GM21529 (cell line): ENCODE measurements at regions not wholly inside any gene's neighbourhood (a gene's known extent, or its start where the extent isn't known, plus 50 kb on each side); places are given as distances from the start of the nearest gene placed in this dataset.

Experiments
- ATAC-seq: cut with Tn5 transposase; IDR thresholded peaks from one replicate; pipeline ENCODE4 v1.9.1; 2021; ENCODE audit not compliant: unreplicated experiment

GRCh38 chr17:74149597-74150427 lies 53.7 kb upstream of the RPL38 start:
- no peak for ATAC-seq

DNA sequence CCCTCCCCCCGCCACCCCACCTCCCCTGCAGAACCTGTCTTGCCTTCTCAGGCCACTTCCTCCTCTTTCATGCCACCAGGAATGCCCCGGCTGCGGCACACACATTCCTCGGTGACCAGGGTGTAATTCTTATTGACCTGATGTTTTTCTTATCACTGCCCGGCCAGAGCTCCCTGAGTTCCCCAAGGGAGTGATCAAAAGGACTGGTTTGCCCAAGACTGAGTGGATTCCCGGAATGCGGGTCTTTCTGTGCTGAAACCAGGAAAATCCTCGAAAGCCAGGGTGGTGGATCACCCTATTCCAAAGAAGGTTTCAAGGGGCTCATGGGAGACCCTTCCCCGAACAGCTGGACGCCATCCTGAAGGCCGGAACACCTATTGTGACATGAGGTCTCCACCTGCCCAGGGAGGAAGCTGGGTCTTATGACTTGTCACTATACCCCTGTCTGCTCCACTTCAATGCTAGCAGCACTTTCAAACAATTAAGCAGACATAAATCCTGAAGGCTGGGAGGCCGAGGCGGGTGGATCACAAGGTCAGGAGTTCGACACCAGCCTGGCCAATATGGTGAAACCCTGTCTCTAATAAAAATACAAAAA lies 53.0 kb upstream of the RPL38 start:
- ATAC-seq: no peak

- no peak for ATAC-seq
These were observed 51.7 kb upstream of the RPL38 start for GRCh38 chr17:74151551-74152315.

- ATAC-seq: no peak
These were observed 50.7 kb upstream of the RPL38 start for GRCh38 chr17:74152591-74153455.

DNA sequence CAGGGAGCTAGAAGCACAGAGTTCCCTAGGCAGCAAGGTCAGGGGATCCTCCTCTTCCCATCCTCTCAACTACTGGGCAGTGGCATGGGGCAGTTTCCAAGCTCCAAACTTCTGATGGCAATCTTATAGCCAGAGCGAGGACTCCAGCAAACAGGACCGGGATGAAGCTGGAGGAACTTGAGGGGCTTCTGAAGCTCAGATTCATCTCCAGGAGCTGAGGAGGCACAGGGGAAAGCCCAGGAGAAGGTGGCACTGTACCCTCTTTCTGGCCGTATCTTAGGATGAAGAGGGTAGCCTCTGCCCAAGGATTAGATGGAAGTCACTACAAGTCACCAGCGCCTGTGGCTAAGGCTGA lies 50.0 kb upstream of the RPL38 start:
- no peak for ATAC-seq
